ENCODE measurements at regions not wholly inside any gene's neighbourhood (a gene's known extent, or its start where the extent isn't known, plus 50 kb on each side); places are given as distances from the start of the nearest gene placed in this dataset.

GRCh38 chr6:16953446-16953845 lies 148.4 kb upstream of the STMND1 start:
- TF ChIP-seq, protein P1, sequence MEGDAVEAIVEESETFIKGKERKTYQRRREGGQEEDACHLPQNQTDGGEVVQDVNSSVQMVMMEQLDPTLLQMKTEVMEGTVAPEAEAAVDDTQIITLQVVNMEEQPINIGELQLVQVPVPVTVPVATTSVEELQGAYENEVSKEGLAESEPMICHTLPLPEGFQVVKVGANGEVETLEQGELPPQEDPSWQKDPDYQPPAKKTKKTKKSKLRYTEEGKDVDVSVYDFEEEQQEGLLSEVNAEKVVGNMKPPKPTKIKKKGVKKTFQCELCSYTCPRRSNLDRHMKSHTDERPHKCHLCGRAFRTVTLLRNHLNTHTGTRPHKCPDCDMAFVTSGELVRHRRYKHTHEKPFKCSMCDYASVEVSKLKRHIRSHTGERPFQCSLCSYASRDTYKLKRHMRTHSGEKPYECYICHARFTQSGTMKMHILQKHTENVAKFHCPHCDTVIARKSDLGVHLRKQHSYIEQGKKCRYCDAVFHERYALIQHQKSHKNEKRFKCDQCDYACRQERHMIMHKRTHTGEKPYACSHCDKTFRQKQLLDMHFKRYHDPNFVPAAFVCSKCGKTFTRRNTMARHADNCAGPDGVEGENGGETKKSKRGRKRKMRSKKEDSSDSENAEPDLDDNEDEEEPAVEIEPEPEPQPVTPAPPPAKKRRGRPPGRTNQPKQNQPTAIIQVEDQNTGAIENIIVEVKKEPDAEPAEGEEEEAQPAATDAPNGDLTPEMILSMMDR (optimal IDR thresholded peaks at IDR 0.05 in 1 of 3, IDR thresholded peaks at IDR 0.05 in 1 of 3, conservative IDR thresholded peaks at IDR 0.05 in 1 of 3; ENCODE audit: extremely low read depth in 1 of 3, insufficient read depth in 2 of 3, low read length in 3 of 3): no peak
- no peak for TF ChIP-seq EZH2 (IDR thresholded peaks at IDR 0.05; ENCODE audit: low read length)
